ENCODE measurements at regions not wholly inside any gene's neighbourhood (a gene's known extent, or its start where the extent isn't known, plus 50 kb on each side); places are given as distances from the start of the nearest gene placed in this dataset.
A peak's percentile ranks its signal among the peaks of the same experiment; 100 is the strongest.
"Not testable (repeated sequence)": the region's sequence is repeated elsewhere in the genome, so short reads cannot be mapped to it uniquely, and the experiment has no call there.

GRCh38 chr3:23698652-23699313 lies 107.0 kb upstream of the UBE2E1 start:
- in situ Hi-C loops (cut with MboI; ENCODE audit: low pct_unique_long_range_greater_than_20kb, low sequenced_read_pairs) = no loop called here
- no peak for DNase-seq

- in situ Hi-C loops (cut with MboI; ENCODE audit: low pct_unique_long_range_greater_than_20kb, low sequenced_read_pairs) = no loop called here
- DNase-seq = no peak
Measured at GRCh38 chr3:23700616-23701015, 105.1 kb upstream of the UBE2E1 start.

GRCh38 chr3:23701716-23702597 lies 103.8 kb upstream of the UBE2E1 start:
- in situ Hi-C loops (cut with MboI; ENCODE audit: low pct_unique_long_range_greater_than_20kb, low sequenced_read_pairs) = no loop called here
- no peak for DNase-seq

GRCh38 chr3:23704298-23704697 lies 101.5 kb upstream of the UBE2E1 start:
- DNase-seq = no peak
- in situ Hi-C loops (cut with MboI; ENCODE audit: low pct_unique_long_range_greater_than_20kb, low sequenced_read_pairs) = no loop called here

GRCh38 chr3:23706111-23706510 lies 99.6 kb upstream of the UBE2E1 start:
- in situ Hi-C loops (cut with MboI; ENCODE audit: low pct_unique_long_range_greater_than_20kb, low sequenced_read_pairs) = no loop called here
- no peak for DNase-seq

GRCh38 chr3:23709987-23710386 lies 95.8 kb upstream of the UBE2E1 start:
- in situ Hi-C loops (cut with MboI; ENCODE audit: low pct_unique_long_range_greater_than_20kb, low sequenced_read_pairs) = no loop called here
- no peak for DNase-seq

GRCh38 chr3:23710555-23710954 lies 95.2 kb upstream of the UBE2E1 start:
- DNase-seq = no peak
- in situ Hi-C loops (cut with MboI; ENCODE audit: low pct_unique_long_range_greater_than_20kb, low sequenced_read_pairs) = no loop called here

GRCh38 chr3:23711916-23712494 lies 93.8 kb upstream of the UBE2E1 start:
- in situ Hi-C loops (cut with MboI; ENCODE audit: low pct_unique_long_range_greater_than_20kb, low sequenced_read_pairs) = no loop called here
- no peak for DNase-seq

GRCh38 chr3:23712656-23713559 lies 92.8 kb upstream of the UBE2E1 start:
- in situ Hi-C loops (cut with MboI; ENCODE audit: low pct_unique_long_range_greater_than_20kb, low sequenced_read_pairs) = no loop called here
- no peak for DNase-seq

- no peak for DNase-seq
- in situ Hi-C loops (cut with MboI; ENCODE audit: low pct_unique_long_range_greater_than_20kb, low sequenced_read_pairs) = no loop called here
Measured at GRCh38 chr3:23713641-23714040, 92.1 kb upstream of the UBE2E1 start.

- in situ Hi-C loops (cut with MboI; ENCODE audit: low pct_unique_long_range_greater_than_20kb, low sequenced_read_pairs) = no loop called here
- no peak for DNase-seq
Measured at GRCh38 chr3:23720059-23720458, 85.7 kb upstream of the UBE2E1 start.

- no peak for DNase-seq
Measured at GRCh38 chr3:23720885-23721284, 84.9 kb upstream of the UBE2E1 start.

GRCh38 chr3:23723141-23723540 lies 82.6 kb upstream of the UBE2E1 start:
- no peak for DNase-seq
- in situ Hi-C loops (cut with MboI; ENCODE audit: low pct_unique_long_range_greater_than_20kb, low sequenced_read_pairs) = no loop called here

More at GRCh38 chr3:23720885-23721284, 84.9 kb upstream of the UBE2E1 start:
- in situ Hi-C loops (cut with MboI; ENCODE audit: low pct_unique_long_range_greater_than_20kb, low sequenced_read_pairs) = no loop called here

- in situ Hi-C loops (cut with MboI; ENCODE audit: low pct_unique_long_range_greater_than_20kb, low sequenced_read_pairs) = no loop called here
- DNase-seq = peak; percentile 44
Measured at GRCh38 chr3:23723930-23724329, 81.8 kb upstream of the UBE2E1 start.

GRCh38 chr3:23726811-23727548 lies 78.8 kb upstream of the UBE2E1 start:
- in situ Hi-C loops (cut with MboI; ENCODE audit: low pct_unique_long_range_greater_than_20kb, low sequenced_read_pairs) = no loop called here
- peak; percentile 79 for DNase-seq

GRCh38 chr3:23728601-23729117 lies 77.1 kb upstream of the UBE2E1 start:
- in situ Hi-C loops (cut with MboI; ENCODE audit: low pct_unique_long_range_greater_than_20kb, low sequenced_read_pairs) = no loop called here
- DNase-seq = no peak

GRCh38 chr3:23729362-23729761 lies 76.4 kb upstream of the UBE2E1 start:
- DNase-seq; in situ Hi-C loops (cut with MboI; ENCODE audit: low pct_unique_long_range_greater_than_20kb, low sequenced_read_pairs): not testable (repeated sequence)

GRCh38 chr3:23734481-23734880 lies 71.3 kb upstream of the UBE2E1 start:
- no peak for DNase-seq
- in situ Hi-C loops (cut with MboI; ENCODE audit: low pct_unique_long_range_greater_than_20kb, low sequenced_read_pairs) = no loop called here
